CD14-positive monocyte (primary cell): ENCODE measurements at regions not wholly inside any gene's neighbourhood (a gene's known extent, or its start where the extent isn't known, plus 50 kb on each side); places are given as distances from the start of the nearest gene placed in this dataset.

ENCODE experiments used
- DNase-seq, 3 donors: peaks; one replicate each; pipeline ENCODE4 v3.0.0-alpha.2; 2011 to 2022
- H2AFZ ChIP-seq: 2 replicates; pipeline ENCODE4 v1.6.0; 2012; ENCODE audit warnings: mild to moderate bottlenecking, low read depth, low read length, inconsistent platforms; ENCODE audit not compliant: insufficient read depth, poor library complexity, severe bottlenecking
- H3K27ac ChIP-seq, 2 donors: 1 replicate in 1 of 2; 2 replicates in 1 of 2; pipeline ENCODE4 v1.5.1; 2012 to 2013; ENCODE audit warnings: low read length in 2 of 2, control low read depth in 1 of 2, inconsistent platforms in 1 of 2, low read depth in 1 of 2, mild to moderate bottlenecking in 1 of 2
- H3K27me3 ChIP-seq, 2 donors: one replicate each; pipeline versions ENCODE4 v1.6.0 to v1.6.1; 2011 to 2013; ENCODE audit warnings: low read length in 2 of 2; ENCODE audit not compliant: control insufficient read depth in 2 of 2, insufficient read depth in 2 of 2
- H3K36me3 ChIP-seq, 2 donors: replicated peaks in 1 of 2; 1 replicate in 1 of 2; 2 replicates in 1 of 2; pipeline versions ENCODE4 v1.5.1 to v1.6.1; 2012 to 2013; ENCODE audit warnings: low read length in 2 of 2, control low read depth in 1 of 2, inconsistent platforms in 1 of 2, mild to moderate bottlenecking in 1 of 2; ENCODE audit not compliant: insufficient read depth in 2 of 2, control insufficient read depth in 1 of 2
- H3K4me1 ChIP-seq, 2 donors: 1 replicate in 1 of 2; 2 replicates in 1 of 2; pipeline versions ENCODE4 v1.5.1 to v1.6.1; 2012 to 2013; ENCODE audit warnings: low read length in 2 of 2, control low read depth in 1 of 2, inconsistent platforms in 1 of 2, mild to moderate bottlenecking in 1 of 2, moderate library complexity in 1 of 2; ENCODE audit not compliant: insufficient read depth in 2 of 2, control insufficient read depth in 1 of 2
- H3K4me2 ChIP-seq: replicated peaks from 2 replicates; pipeline ENCODE3; 2012; ENCODE audit warnings: low read length, moderate library complexity, mild to moderate bottlenecking; ENCODE audit not compliant: poor library complexity, severe bottlenecking; ENCODE audit errors: extremely low read depth
- H3K4me3 ChIP-seq, 3 experiments: fragments of 200-600 bp in 1 of 3; sonication (generic) in 1 of 3; replicated peaks in 1 of 3; 1 replicate in 2 of 3; 2 replicates in 1 of 3; pipeline ENCODE4 v1.5.1; 2011 to 2013; ENCODE audit warnings: low read length in 3 of 3, mild to moderate bottlenecking in 3 of 3, control low read depth in 2 of 3, low read depth in 2 of 3, inconsistent platforms in 1 of 3, moderate library complexity in 1 of 3
- H3K79me2 ChIP-seq: 2 replicates; pipeline ENCODE4 v1.6.0; 2012; ENCODE audit warnings: mild to moderate bottlenecking, control low read depth, inconsistent platforms, low read length, moderate library complexity; ENCODE audit not compliant: insufficient read depth
- H3K9ac ChIP-seq: 2 replicates; pipeline ENCODE4 v1.6.0; 2017; ENCODE audit warnings: low read length, mild to moderate bottlenecking; ENCODE audit not compliant: insufficient read depth, poor library complexity, severe bottlenecking
- H3K9me3 ChIP-seq, 2 donors: replicated peaks in 1 of 2; 1 replicate in 1 of 2; 2 replicates in 1 of 2; pipeline versions ENCODE4 v1.5.1 to v1.6.1; 2012 to 2013; ENCODE audit warnings: low read length in 2 of 2, control low read depth in 1 of 2; ENCODE audit not compliant: control insufficient read depth in 1 of 2, insufficient read depth in 1 of 2
- H4K20me1 ChIP-seq: 2 replicates; pipeline ENCODE4 v1.6.0; 2012; ENCODE audit warnings: mild to moderate bottlenecking, low read length, control low read depth, moderate library complexity; ENCODE audit not compliant: insufficient read depth
- H3K27ac Mint-ChIP-seq, 7 donors: one replicate each; pipeline ENCODE4 v1.8.0; 2020; ENCODE audit warnings: mild to moderate bottlenecking in 7 of 7, mixed read lengths in 7 of 7, moderate library complexity in 6 of 7, inconsistent platforms in 2 of 7
- H3K27me3 Mint-ChIP-seq, 3 donors: one replicate each; pipeline ENCODE4 v1.8.0; 2021 to 2022; ENCODE audit warnings: low read depth in 3 of 3, mild to moderate bottlenecking in 3 of 3, mixed read lengths in 3 of 3, moderate library complexity in 3 of 3, inconsistent platforms in 1 of 3
- H3K36me3 Mint-ChIP-seq, 2 donors: one replicate each; pipeline ENCODE4 v1.8.0; 2020; ENCODE audit warnings: mixed read lengths in 2 of 2, inconsistent platforms in 1 of 2, mild to moderate bottlenecking in 1 of 2
- H3K4me1 Mint-ChIP-seq: one replicate; pipeline ENCODE4 v1.8.0; 2020; ENCODE audit warnings: mild to moderate bottlenecking, mixed read lengths
- H3K4me3 Mint-ChIP-seq, 2 donors: one replicate each; pipeline ENCODE4 v1.8.0; 2020; ENCODE audit warnings: mild to moderate bottlenecking in 2 of 2, mixed read lengths in 2 of 2, moderate library complexity in 1 of 2
- H3K9me3 Mint-ChIP-seq, 7 donors: one replicate each; pipeline ENCODE4 v1.8.0; 2020 to 2022; ENCODE audit warnings: mixed read lengths in 7 of 7, mild to moderate bottlenecking in 6 of 7, moderate library complexity in 6 of 7, inconsistent platforms in 2 of 7
- WGBS: methylation state at CpG from one replicate; pipeline ENCODE4 v1.1.5; 2013; ENCODE audit warnings: missing lambda C conversion rate; ENCODE audit not compliant: insufficient coverage; 5-methylcytosine and 5-hydroxymethylcytosine counted together
- intact Hi-C, 2 donors: fragments of 100-400 bp; cut with micrococcal nuclease; formaldehyde crosslinking; loops; one replicate each; pipeline versions ENCODE4 v1.15.0 to v1.15.1; 2023
- TF ChIP-seq, protein P1 (sequence below): fragments of 200-600 bp; IDR thresholded peaks from one replicate; pipeline ENCODE4 v1.8.0; 2022; ENCODE audit warnings: antibody characterized with exemption, mild to moderate bottlenecking

DNA sequence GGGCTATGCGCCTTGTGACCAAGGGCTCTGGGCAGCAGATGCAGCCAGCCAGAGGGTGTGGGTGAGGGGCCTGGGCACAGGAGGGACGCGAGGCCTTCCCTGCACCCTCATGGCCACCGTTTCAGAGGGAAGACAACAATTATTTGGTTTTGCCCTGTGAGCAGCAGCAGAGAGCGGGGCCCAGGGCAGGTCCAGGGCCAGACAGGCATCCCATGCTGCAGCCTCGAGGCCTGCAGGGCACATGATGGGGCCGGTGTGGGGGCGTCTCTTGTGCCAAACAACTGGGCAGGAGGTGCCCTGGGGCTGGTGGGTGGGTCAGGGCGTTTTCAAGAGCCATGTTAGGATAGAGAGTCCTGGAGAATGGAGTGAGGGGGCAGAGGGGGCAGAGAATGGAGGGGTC, 79.4 kb downstream of the SCGB2B2 start:
- 88% methylated on average over 9 of the region's 9 CpGs for WGBS
- Mint-ChIP-seq H3K4me1 (no peaks in the 10 kb centered on the region), H3K9me3 (peaks cover 14 to 34% (median 22%) of the 10 kb centered on the region in 7 donors), H3K4me3 (no peak overlapping the region), H3K36me3 (no peaks in the 10 kb centered on the region), H3K27ac (no peak overlapping the region), H3K27me3 (peaks cover under 1 to 3% (median 2%) of the 10 kb centered on the region in 3 donors)
- no peaks in the 10 kb centered on the region for H3K79me2 ChIP-seq
- TF ChIP-seq, protein P1, sequence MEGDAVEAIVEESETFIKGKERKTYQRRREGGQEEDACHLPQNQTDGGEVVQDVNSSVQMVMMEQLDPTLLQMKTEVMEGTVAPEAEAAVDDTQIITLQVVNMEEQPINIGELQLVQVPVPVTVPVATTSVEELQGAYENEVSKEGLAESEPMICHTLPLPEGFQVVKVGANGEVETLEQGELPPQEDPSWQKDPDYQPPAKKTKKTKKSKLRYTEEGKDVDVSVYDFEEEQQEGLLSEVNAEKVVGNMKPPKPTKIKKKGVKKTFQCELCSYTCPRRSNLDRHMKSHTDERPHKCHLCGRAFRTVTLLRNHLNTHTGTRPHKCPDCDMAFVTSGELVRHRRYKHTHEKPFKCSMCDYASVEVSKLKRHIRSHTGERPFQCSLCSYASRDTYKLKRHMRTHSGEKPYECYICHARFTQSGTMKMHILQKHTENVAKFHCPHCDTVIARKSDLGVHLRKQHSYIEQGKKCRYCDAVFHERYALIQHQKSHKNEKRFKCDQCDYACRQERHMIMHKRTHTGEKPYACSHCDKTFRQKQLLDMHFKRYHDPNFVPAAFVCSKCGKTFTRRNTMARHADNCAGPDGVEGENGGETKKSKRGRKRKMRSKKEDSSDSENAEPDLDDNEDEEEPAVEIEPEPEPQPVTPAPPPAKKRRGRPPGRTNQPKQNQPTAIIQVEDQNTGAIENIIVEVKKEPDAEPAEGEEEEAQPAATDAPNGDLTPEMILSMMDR: no peak
- no peaks in the 10 kb centered on the region for H3K36me3 ChIP-seq
- no peak overlapping the region for H3K9ac ChIP-seq
- no peak overlapping the region for H3K27ac ChIP-seq
- no peak overlapping the region for H3K4me3 ChIP-seq
- H2AFZ ChIP-seq: no peak overlapping the region
- no peaks in the 10 kb centered on the region for H3K27me3 ChIP-seq
- peaks cover 24 to 56% of the 10 kb centered on the region in 2 donors for H3K9me3 ChIP-seq
- no peak for DNase-seq
- H3K4me2 ChIP-seq: no peak overlapping the region
- no peaks in the 10 kb centered on the region for H3K4me1 ChIP-seq
- intact Hi-C loops: no loop called here
- H4K20me1 ChIP-seq: no peaks in the 10 kb centered on the region

DNA sequence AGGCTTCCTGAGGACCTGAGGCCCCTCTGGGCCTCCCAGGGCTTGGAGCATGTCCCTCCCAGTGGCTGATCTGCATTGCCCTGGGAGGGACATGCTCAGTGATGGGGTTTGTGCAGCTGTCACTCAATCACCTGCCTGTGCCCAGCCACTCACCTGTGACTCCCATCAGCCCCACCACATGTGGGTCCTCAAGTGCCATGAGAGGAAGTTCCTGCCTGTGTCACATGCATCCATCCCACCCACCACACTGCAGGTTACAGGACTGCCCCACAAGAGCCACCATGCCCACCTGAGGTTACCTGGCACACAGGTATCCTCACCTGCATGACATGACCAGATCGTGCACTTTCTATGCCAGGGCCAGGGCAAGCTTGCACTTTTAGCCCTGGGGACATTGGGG, 80.0 kb downstream of the SCGB2B2 start:
- H2AFZ ChIP-seq: no peak overlapping the region
- no peaks in the 10 kb centered on the region for H3K36me3 ChIP-seq
- H3K4me3 ChIP-seq: no peak overlapping the region
- no peak overlapping the region for H3K27ac ChIP-seq
- H3K4me1 Mint-ChIP-seq: no peaks in the 10 kb centered on the region
- 100% methylated on average over 1 of the region's 1 CpG for WGBS
- H3K27me3 Mint-ChIP-seq: peaks cover 0 to 3% (median 2%) of the 10 kb centered on the region in 3 donors
- no peaks in the 10 kb centered on the region for H3K27me3 ChIP-seq
- no peak overlapping the region for H3K4me3 Mint-ChIP-seq
- TF ChIP-seq, protein P1: no peak
- H3K9me3 Mint-ChIP-seq: peaks cover 18 to 38% (median 24%) of the 10 kb centered on the region in 7 donors
- H3K27ac Mint-ChIP-seq: no peak overlapping the region
- H3K9ac ChIP-seq: no peak overlapping the region
- no peaks in the 10 kb centered on the region for H3K4me1 ChIP-seq
- intact Hi-C loops: no loop called here
- H3K4me2 ChIP-seq: no peak overlapping the region
- H3K79me2 ChIP-seq: no peaks in the 10 kb centered on the region
- DNase-seq: no peak
- H3K9me3 ChIP-seq: peaks cover 25 to 63% of the 10 kb centered on the region in 2 donors
- H3K36me3 Mint-ChIP-seq: no peaks in the 10 kb centered on the region
- H4K20me1 ChIP-seq: no peaks in the 10 kb centered on the region
